ENCODE measurements at regions not wholly inside any gene's neighbourhood (a gene's known extent, or its start where the extent isn't known, plus 50 kb on each side); places are given as distances from the start of the nearest gene placed in this dataset.
"Not testable (repeated sequence)": the region's sequence is repeated elsewhere in the genome, so short reads cannot be mapped to it uniquely, and the experiment has no call there.

GRCh38 chrX:2162695-2163094, 338.1 kb downstream of the DHRSX start:
- CTCF ChIA-PET, result no interaction called here
- POLR2A ChIA-PET, result no interaction called here
- no peak for DNase-seq (ENCODE audit: extremely low spot score)
- TF ChIP-seq NFRKB (IDR thresholded peaks at IDR 0.05) (no peak), FOXA1 (IDR thresholded peaks at IDR 0.05) (no peak), FOXK2 (IDR thresholded peaks at IDR 0.05) (no peak), ZNF384 (IDR thresholded peaks at IDR 0.05) (no peak), L3MBTL2 (conservative IDR thresholded peaks at IDR 0.05) (no peak), TARDBP (IDR thresholded peaks at IDR 0.05) (no peak), FOXM1 (IDR thresholded peaks at IDR 0.05; ENCODE audit: borderline replicate concordance) (no peak), PKNOX1 (IDR thresholded peaks at IDR 0.05) (no peak), LEF1 (IDR thresholded peaks at IDR 0.05; ENCODE audit: borderline replicate concordance) (no peak)

DNA sequence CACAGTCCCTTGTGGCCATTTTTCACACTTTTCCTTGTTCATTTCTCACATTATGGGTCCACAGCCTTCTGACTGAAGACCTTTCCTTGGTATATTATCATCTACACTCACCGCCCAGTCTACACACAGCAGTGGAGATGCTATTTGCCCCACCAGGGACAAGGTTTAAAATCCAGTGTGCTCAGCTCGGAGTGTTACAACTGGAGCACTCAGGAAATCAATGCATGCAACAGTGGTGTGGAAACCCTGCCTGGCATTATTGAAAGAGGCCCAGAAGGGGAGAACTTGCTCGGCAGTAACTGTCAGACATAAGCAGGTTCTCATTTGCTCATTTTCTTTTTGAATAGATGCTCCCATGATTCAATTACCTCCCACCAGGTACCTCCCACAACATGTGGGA, 340.9 kb downstream of the DHRSX start:
- no peak for TF ChIP-seq FOXA1 (IDR thresholded peaks at IDR 0.05)
- no peak for TF ChIP-seq LEF1 (IDR thresholded peaks at IDR 0.05; ENCODE audit: borderline replicate concordance)
- TF ChIP-seq ELF4 (IDR thresholded peaks at IDR 0.05), result no peak
- TF ChIP-seq FOXK2 (IDR thresholded peaks at IDR 0.05), result no peak
- TF ChIP-seq HDGF (IDR thresholded peaks at IDR 0.05; ENCODE audit: borderline replicate concordance), result no peak
- no peak for TF ChIP-seq TARDBP (IDR thresholded peaks at IDR 0.05)
- TF ChIP-seq SUZ12 (IDR thresholded peaks at IDR 0.05), result no peak
- TF ChIP-seq BHLHE40 (IDR thresholded peaks at IDR 0.05; ENCODE audit: borderline replicate concordance), result no peak
- TF ChIP-seq ARNT (IDR thresholded peaks at IDR 0.05), result no peak
- no peak for TF ChIP-seq L3MBTL2 (conservative IDR thresholded peaks at IDR 0.05)
- no peak for TF ChIP-seq NFRKB (IDR thresholded peaks at IDR 0.05)
- no peak for TF ChIP-seq FOXM1 (IDR thresholded peaks at IDR 0.05; ENCODE audit: borderline replicate concordance)

DNA sequence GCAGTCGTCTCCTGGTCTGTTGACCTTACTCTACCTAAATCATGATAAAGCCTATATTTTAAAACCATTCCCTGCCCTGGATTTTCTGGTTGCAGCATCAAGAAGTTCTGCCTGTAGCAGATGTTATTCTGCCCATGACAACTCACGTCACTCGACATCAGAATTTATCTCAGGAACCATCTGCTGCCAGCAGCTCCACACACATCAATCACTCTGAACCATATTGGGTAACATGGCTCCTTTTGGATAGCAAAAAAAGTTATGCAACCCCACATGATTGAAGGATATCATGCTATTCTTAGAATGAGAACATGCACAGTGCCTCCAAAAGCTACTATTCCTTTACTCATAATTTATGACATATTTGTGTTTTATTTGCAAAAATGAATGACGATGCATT, 341.4 kb downstream of the DHRSX start:
- TF ChIP-seq SUZ12 (IDR thresholded peaks at IDR 0.05) (no peak), SP1 (IDR thresholded peaks at IDR 0.05) (no peak), ZNF384 (IDR thresholded peaks at IDR 0.05) (no peak), L3MBTL2 (conservative IDR thresholded peaks at IDR 0.05) (no peak), FOXA1 (IDR thresholded peaks at IDR 0.05) (no peak), PKNOX1 (IDR thresholded peaks at IDR 0.05) (no peak)
- DNase-seq (ENCODE audit: extremely low spot score), result no peak
- POLR2A ChIA-PET, result no interaction called here
- CTCF ChIA-PET, result no interaction called here

More for the DNA sequence above, 340.9 kb downstream of the DHRSX start:
- ChIA-PET POLR2A (no interaction called here), CTCF (no interaction called here)
- DNase-seq (ENCODE audit: extremely low spot score), result no peak

DNA sequence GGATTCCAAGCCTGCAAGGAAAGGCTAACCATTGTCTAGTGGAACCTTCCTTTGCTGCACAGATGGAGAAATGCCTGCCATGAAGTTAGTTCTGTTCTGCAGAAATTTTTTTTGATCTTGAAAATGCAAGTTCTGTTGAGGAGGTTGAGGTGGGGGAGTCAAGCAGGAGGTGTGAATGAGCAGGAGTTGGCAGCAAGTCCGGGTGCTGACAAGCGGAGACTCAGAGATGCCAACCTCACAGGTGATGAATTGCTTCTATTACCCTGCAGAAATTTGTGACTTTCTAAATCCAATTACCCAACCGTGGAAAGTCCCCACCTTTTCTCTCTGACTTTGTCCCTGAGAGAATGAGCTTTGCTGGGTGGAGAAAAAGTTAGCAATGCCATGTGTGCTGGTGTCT, 350.1 kb downstream of the DHRSX start:
- ChIA-PET POLR2A (no interaction called here), CTCF (no interaction called here)
- no peak for TF ChIP-seq PKNOX1 (IDR thresholded peaks at IDR 0.05)
- DNase-seq (ENCODE audit: extremely low spot score), result no peak

GRCh38 chrX:2150014-2150413, 350.8 kb downstream of the DHRSX start:
- DNase-seq (ENCODE audit: extremely low spot score); CTCF ChIA-PET; POLR2A ChIA-PET: not testable (repeated sequence)

- DNase-seq (ENCODE audit: extremely low spot score); POLR2A ChIA-PET; CTCF ChIA-PET: not testable (repeated sequence)
Measured at GRCh38 chrX:2149055-2149454, 351.7 kb downstream of the DHRSX start.

DNA sequence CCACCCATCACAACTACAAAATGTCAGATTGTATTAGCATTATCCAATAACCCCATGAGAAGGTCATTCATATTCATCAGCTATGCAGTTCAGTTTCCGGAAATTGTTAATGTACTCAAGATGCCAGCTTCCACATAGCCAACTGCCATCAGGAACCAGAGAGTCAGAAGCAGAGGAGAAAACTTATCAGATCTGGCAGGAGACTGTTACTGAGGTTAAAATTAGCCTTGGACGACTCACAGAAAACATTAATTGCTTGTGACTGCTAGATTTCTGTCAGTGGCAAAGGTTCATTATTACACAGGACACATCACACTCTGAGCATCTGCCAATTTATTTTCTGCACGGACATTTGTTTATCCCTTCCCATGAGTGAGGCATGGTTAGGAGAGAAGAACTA, 352.8 kb downstream of the DHRSX start:
- CTCF ChIA-PET, result no interaction called here
- POLR2A ChIA-PET, result no interaction called here
- TF ChIP-seq TARDBP (IDR thresholded peaks at IDR 0.05) (no peak), FOXK2 (IDR thresholded peaks at IDR 0.05) (no peak), PKNOX1 (IDR thresholded peaks at IDR 0.05) (no peak)
- no peak for DNase-seq (ENCODE audit: extremely low spot score)

- POLR2A ChIA-PET, result no interaction called here
- TF ChIP-seq LEF1 (IDR thresholded peaks at IDR 0.05; ENCODE audit: borderline replicate concordance) (no peak), CTBP1 (IDR thresholded peaks at IDR 0.05; ENCODE audit: borderline replicate concordance) (no peak), L3MBTL2 (conservative IDR thresholded peaks at IDR 0.05) (no peak), BHLHE40 (IDR thresholded peaks at IDR 0.05; ENCODE audit: borderline replicate concordance) (no peak), HDGF (IDR thresholded peaks at IDR 0.05; ENCODE audit: borderline replicate concordance) (no peak), TARDBP (IDR thresholded peaks at IDR 0.05) (no peak), SUZ12 (IDR thresholded peaks at IDR 0.05) (no peak), ARNT (IDR thresholded peaks at IDR 0.05) (no peak), SP1 (IDR thresholded peaks at IDR 0.05) (no peak), ELF4 (IDR thresholded peaks at IDR 0.05) (no peak), NFRKB (IDR thresholded peaks at IDR 0.05) (no peak), FOXM1 (IDR thresholded peaks at IDR 0.05; ENCODE audit: borderline replicate concordance) (no peak), ZNF384 (IDR thresholded peaks at IDR 0.05) (no peak), PKNOX1 (IDR thresholded peaks at IDR 0.05) (no peak)
- CTCF ChIA-PET, result no interaction called here
- no peak for DNase-seq (ENCODE audit: extremely low spot score)
Measured at GRCh38 chrX:2145692-2146367, 354.9 kb downstream of the DHRSX start.
